HG03342 (cell line): ENCODE measurements at regions not wholly inside any gene's neighbourhood (a gene's known extent, or its start where the extent isn't known, plus 50 kb on each side); places are given as distances from the start of the nearest gene placed in this dataset.
"Not testable (repeated sequence)": the region's sequence is repeated elsewhere in the genome, so short reads cannot be mapped to it uniquely, and the experiment has no call there.

Source experiments
- ATAC-seq: cut with Tn5 transposase; IDR thresholded peaks from one replicate; pipeline ENCODE4 v1.9.1; 2021; ENCODE audit warnings: mild to moderate bottlenecking, moderate library complexity; ENCODE audit not compliant: unreplicated experiment

GRCh38 chr1:60688221-60688620 lies 394.1 kb upstream of the NFIA start:
- ATAC-seq = not testable (repeated sequence)

GRCh38 chr1:60681095-60681860 lies 401.1 kb upstream of the NFIA start:
- no peak for ATAC-seq

- no peak for ATAC-seq
These were observed 402.6 kb upstream of the NFIA start for GRCh38 chr1:60679524-60680375.

GRCh38 chr1:60678802-60679201 lies 403.6 kb upstream of the NFIA start:
- no peak for ATAC-seq

GRCh38 chr1:60678391-60678790 lies 404.0 kb upstream of the NFIA start:
- ATAC-seq = no peak

- ATAC-seq = no peak
These were observed 409.9 kb upstream of the NFIA start for GRCh38 chr1:60672449-60672848.

GRCh38 chr1:60670302-60670701 lies 412.1 kb upstream of the NFIA start:
- no peak for ATAC-seq

GRCh38 chr1:60668585-60668984 lies 413.8 kb upstream of the NFIA start:
- no peak for ATAC-seq

- ATAC-seq = no peak
These were observed 417.1 kb upstream of the NFIA start for GRCh38 chr1:60665311-60665710.

- ATAC-seq = no peak
These were observed 418.2 kb upstream of the NFIA start for GRCh38 chr1:60664086-60664625.

- ATAC-seq = no peak
These were observed 419.8 kb upstream of the NFIA start for GRCh38 chr1:60662486-60663044.

GRCh38 chr1:60657926-60658325 lies 424.4 kb upstream of the NFIA start:
- ATAC-seq = no peak

- no peak for ATAC-seq
These were observed 426.5 kb upstream of the NFIA start for GRCh38 chr1:60655679-60656355.

- not testable (repeated sequence) for ATAC-seq
These were observed 442.3 kb upstream of the NFIA start for GRCh38 chr1:60640033-60640551.

GRCh38 chr1:60639287-60639686 lies 443.1 kb upstream of the NFIA start:
- no peak for ATAC-seq

- ATAC-seq = no peak
These were observed 444.7 kb upstream of the NFIA start for GRCh38 chr1:60637651-60638050.

GRCh38 chr1:60636946-60637345 lies 445.4 kb upstream of the NFIA start:
- no peak for ATAC-seq

GRCh38 chr1:60634106-60634505 lies 448.3 kb upstream of the NFIA start:
- ATAC-seq = no peak

- no peak for ATAC-seq
These were observed 459.9 kb upstream of the NFIA start for GRCh38 chr1:60622486-60622885.

GRCh38 chr1:60621368-60621851 lies 461.0 kb upstream of the NFIA start:
- ATAC-seq = no peak

GRCh38 chr1:60620087-60620486 lies 462.3 kb upstream of the NFIA start:
- no peak for ATAC-seq
